Upper lobe of left lung (tissue), 6 donors: ENCODE measurements at regions not wholly inside any gene's neighbourhood (a gene's known extent, or its start where the extent isn't known, plus 50 kb on each side); places are given as distances from the start of the nearest gene placed in this dataset.

ENCODE experiments used
- ATAC-seq, 2 donors: fragments of 200-7000 bp; cut with Tn5 transposase; one replicate each; pipeline ENCODE4 v1.9.1; 2022; ENCODE audit warnings: mild to moderate bottlenecking in 2 of 2, moderate library complexity in 2 of 2; ENCODE audit not compliant: low FRiP score in 2 of 2
- DNase-seq, 2 donors: peaks; one replicate each; pipeline ENCODE4 v3.0.0-alpha.2; 2019 to 2020
- H3K27ac ChIP-seq, 4 donors: fragments of 200-600 bp; sonication (generic); one replicate each; pipeline ENCODE4 v1.5.1; 2016 to 2019
- H3K27me3 ChIP-seq, 4 donors: fragments of 200-600 bp; sonication (generic); one replicate each; pipeline ENCODE4 v1.5.1; 2017 to 2019
- H3K36me3 ChIP-seq, 4 donors: fragments of 200-600 bp; sonication (generic); one replicate each; pipeline ENCODE4 v1.5.1; 2016 to 2019
- H3K4me1 ChIP-seq, 4 donors: fragments of 200-600 bp; sonication (generic); one replicate each; pipeline ENCODE4 v1.5.1; 2018 to 2019
- H3K4me3 ChIP-seq, 4 donors: fragments of 200-600 bp; sonication (generic); one replicate each; pipeline ENCODE4 v1.5.1; 2017 to 2019; ENCODE audit warnings: mild to moderate bottlenecking in 2 of 4, moderate library complexity in 1 of 4
- H3K9me3 ChIP-seq, 4 donors: fragments of 200-600 bp; sonication (generic); one replicate each; pipeline ENCODE4 v1.5.1; 2018 to 2019
- EP300 ChIP-seq, 4 donors: sonication (generic); formaldehyde crosslinking; IDR thresholded peaks; one replicate each; pipeline ENCODE4 v1.5.1; 2017; ENCODE audit warnings: antibody characterized with exemption in 4 of 4, control low read depth in 2 of 4
- POLR2A ChIP-seq, 4 donors: fragments of 450-650 bp; IDR thresholded peaks; one replicate each; pipeline ENCODE4 v1.5.1; 2016 to 2017; ENCODE audit warnings: antibody characterized with exemption in 4 of 4, mild to moderate bottlenecking in 2 of 4
- POLR2AphosphoS5 ChIP-seq, 2 donors: sonication (generic); formaldehyde crosslinking; IDR thresholded peaks; one replicate each; pipeline ENCODE4 v1.5.1; 2017; ENCODE audit warnings: antibody characterized with exemption in 2 of 2
- WGBS, 2 donors: methylation state at CpG; one replicate each; pipeline ENCODE4 v1.1.5; 2017 to 2018; 5-methylcytosine and 5-hydroxymethylcytosine counted together
- TF ChIP-seq, protein P1 (sequence below), 6 experiments: fragments of 450-650 bp in 4 of 6; fragments of 200-600 bp in 2 of 6; sonication (generic) in 2 of 6; IDR thresholded peaks; one replicate each; pipeline ENCODE4 v1.5.1; 2016 to 2019; ENCODE audit warnings: antibody characterized with exemption in 6 of 6
- donor health status: DM: no; HTN: no; CAD: no; lungs with moderate emphysema.
- donor health status: DM: no; HTN: yes; CAD: no; lungs with severe emphysema.

DNA sequence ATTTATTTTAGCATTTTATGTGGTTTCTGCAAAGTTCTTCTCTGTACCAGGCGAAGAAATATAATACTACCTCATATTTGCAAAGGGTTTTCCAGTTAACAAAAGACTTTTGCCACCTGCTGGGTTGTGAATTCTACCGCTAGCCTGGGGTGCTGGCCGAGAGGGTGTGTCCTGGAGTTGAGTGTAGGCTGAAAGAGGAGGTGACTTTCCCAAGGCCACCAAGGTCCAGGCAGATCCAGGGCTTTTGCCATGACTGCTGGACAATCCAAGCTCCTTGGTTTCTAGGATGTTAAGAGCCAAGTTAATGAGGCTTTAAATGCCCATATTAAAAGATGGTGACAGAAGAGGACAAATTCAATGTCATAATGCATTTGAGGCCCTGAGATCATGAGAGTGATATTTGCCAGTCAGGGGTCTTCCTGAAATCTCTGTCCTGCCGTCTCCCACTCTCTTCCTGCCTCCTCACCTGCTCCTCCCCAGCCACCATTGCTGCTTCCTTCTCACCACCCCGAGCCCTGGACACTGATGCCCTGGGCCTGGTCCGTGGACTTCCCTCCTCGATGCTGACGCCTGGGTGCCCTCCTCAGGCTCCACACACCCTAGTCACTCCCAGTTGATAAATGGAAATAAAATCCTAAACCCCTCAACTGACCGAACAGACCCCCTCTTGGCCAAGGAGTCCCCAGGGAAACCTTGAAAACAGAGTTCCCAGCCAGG, 825.6 kb downstream of the TBC1D22A start:
- H3K4me1 ChIP-seq = no peaks in the 10 kb centered on the region
- no peak overlapping the region for H3K4me3 ChIP-seq
- TF ChIP-seq POLR2A (IDR thresholded peaks at IDR 0.05) (no peak), EP300 (IDR thresholded peaks at IDR 0.05) (no peak), POLR2AphosphoS5 (IDR thresholded peaks at IDR 0.05) (no peak)
- TF ChIP-seq, protein P1, sequence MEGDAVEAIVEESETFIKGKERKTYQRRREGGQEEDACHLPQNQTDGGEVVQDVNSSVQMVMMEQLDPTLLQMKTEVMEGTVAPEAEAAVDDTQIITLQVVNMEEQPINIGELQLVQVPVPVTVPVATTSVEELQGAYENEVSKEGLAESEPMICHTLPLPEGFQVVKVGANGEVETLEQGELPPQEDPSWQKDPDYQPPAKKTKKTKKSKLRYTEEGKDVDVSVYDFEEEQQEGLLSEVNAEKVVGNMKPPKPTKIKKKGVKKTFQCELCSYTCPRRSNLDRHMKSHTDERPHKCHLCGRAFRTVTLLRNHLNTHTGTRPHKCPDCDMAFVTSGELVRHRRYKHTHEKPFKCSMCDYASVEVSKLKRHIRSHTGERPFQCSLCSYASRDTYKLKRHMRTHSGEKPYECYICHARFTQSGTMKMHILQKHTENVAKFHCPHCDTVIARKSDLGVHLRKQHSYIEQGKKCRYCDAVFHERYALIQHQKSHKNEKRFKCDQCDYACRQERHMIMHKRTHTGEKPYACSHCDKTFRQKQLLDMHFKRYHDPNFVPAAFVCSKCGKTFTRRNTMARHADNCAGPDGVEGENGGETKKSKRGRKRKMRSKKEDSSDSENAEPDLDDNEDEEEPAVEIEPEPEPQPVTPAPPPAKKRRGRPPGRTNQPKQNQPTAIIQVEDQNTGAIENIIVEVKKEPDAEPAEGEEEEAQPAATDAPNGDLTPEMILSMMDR (IDR thresholded peaks at IDR 0.05) = no peak
- no peaks in the 10 kb centered on the region for H3K27me3 ChIP-seq
- 80 to 87% methylated on average over 9 of the region's 9 CpGs for WGBS, 2 donors
- no peak for ATAC-seq
- no peak for DNase-seq
- no peaks in the 10 kb centered on the region for H3K36me3 ChIP-seq
- peaks cover 0 to 10% (median 6%) of the 10 kb centered on the region in 4 donors for H3K9me3 ChIP-seq
- H3K27ac ChIP-seq = no peak overlapping the region

DNA sequence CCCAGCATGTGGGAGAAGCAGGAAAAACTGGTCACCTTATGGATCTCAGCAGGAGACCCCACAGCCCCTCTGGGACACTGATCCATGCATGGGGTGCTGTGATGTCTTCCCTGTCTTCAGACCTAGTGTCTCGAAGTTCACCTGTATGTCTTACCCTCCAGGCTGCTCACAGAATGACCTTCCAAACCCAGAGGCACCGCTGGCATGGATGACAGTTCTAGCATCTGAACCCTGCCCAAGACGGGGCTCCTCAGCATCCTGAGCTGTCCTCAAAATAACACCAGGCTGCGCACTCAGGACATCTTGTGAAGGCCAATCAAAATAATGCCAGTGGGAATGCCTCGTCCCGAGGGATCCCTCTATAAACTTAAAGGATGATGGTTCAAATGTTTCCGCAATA, 824.9 kb downstream of the TBC1D22A start:
- H3K9me3 ChIP-seq = peaks cover 0 to 12% (median 6%) of the 10 kb centered on the region in 4 donors
- DNase-seq = no peak

DNA sequence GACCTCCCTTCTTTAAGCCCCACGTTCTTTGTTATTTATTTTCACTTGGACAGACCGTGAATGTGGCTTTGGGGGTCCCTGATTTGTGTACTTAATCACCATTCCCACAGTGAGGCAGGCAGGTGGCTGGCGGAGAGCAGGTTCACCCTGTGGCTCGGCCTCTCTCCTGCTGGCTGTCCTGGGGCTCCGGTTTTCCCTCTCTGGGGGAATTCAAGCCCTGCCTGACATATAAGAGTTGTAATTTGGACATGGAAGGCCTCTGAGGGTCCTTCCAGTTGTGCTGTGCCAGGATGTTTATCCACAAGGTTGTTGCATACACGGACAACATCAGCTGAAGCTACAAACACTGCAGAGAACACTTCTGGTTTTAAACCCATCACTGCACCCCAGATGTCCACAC, 824.5 kb downstream of the TBC1D22A start:
- Histone ChIP-seq H3K4me1 (no peaks in the 10 kb centered on the region), H3K4me3 (no peak overlapping the region), H3K9me3 (peaks cover 0 to 12% (median 6%) of the 10 kb centered on the region in 4 donors), H3K27me3 (no peaks in the 10 kb centered on the region), H3K27ac (no peak overlapping the region), H3K36me3 (no peaks in the 10 kb centered on the region)
- 72 to 79% methylated on average over 6 of the region's 6 CpGs for WGBS, 2 donors
- no peak for TF ChIP-seq POLR2A (IDR thresholded peaks at IDR 0.05)
- no peak for TF ChIP-seq EP300 (IDR thresholded peaks at IDR 0.05)
- TF ChIP-seq, protein P1 (IDR thresholded peaks at IDR 0.05) = no peak
- no peak for TF ChIP-seq POLR2AphosphoS5 (IDR thresholded peaks at IDR 0.05)
- DNase-seq (no peak), ATAC-seq (no peak)

More for the DNA sequence above, 824.9 kb downstream of the TBC1D22A start:
- 89 to 90% methylated on average over 1 to 7 of the region's 7 CpGs for WGBS, 2 donors
- H3K4me3 ChIP-seq = no peak overlapping the region
- H3K36me3 ChIP-seq = no peaks in the 10 kb centered on the region
- ATAC-seq = no peak
- no peaks in the 10 kb centered on the region for H3K4me1 ChIP-seq
- TF ChIP-seq EP300 (IDR thresholded peaks at IDR 0.05) = no peak
- no peak overlapping the region for H3K27ac ChIP-seq
- H3K27me3 ChIP-seq = no peaks in the 10 kb centered on the region

DNA sequence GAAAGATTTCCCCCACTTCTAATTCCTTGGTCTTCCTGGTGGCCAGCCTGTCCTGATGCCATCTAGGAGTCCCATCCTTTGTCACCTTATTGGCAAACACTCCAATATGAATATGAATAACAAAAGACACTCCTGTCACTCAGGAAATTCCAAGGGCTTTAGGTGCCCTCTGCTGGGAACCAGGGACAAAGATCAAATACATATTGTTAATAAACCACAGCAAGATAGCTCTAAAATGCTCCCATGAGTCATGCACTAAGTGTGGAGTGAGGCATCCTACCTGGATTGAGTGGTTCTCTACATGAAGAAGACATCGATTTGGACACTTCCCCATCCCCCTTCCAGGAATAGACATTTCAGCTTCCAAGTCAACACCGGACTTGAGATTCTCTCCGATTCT, 823.6 kb downstream of the TBC1D22A start:
- no peaks in the 10 kb centered on the region for H3K27me3 ChIP-seq
- H3K4me1 ChIP-seq = no peaks in the 10 kb centered on the region
- peaks cover 0 to 12% (median 6%) of the 10 kb centered on the region in 4 donors for H3K9me3 ChIP-seq
- ATAC-seq (no peak), DNase-seq (no peak)
- H3K27ac ChIP-seq = no peak overlapping the region
- no peaks in the 10 kb centered on the region for H3K36me3 ChIP-seq
- H3K4me3 ChIP-seq = no peak overlapping the region
- 80 to 82% methylated on average over 3 of the region's 3 CpGs for WGBS, 2 donors
- TF ChIP-seq POLR2A (IDR thresholded peaks at IDR 0.05) (no peak), POLR2AphosphoS5 (IDR thresholded peaks at IDR 0.05) (no peak), EP300 (IDR thresholded peaks at IDR 0.05) (no peak)
- TF ChIP-seq, protein P1 (IDR thresholded peaks at IDR 0.05) = no peak

DNA sequence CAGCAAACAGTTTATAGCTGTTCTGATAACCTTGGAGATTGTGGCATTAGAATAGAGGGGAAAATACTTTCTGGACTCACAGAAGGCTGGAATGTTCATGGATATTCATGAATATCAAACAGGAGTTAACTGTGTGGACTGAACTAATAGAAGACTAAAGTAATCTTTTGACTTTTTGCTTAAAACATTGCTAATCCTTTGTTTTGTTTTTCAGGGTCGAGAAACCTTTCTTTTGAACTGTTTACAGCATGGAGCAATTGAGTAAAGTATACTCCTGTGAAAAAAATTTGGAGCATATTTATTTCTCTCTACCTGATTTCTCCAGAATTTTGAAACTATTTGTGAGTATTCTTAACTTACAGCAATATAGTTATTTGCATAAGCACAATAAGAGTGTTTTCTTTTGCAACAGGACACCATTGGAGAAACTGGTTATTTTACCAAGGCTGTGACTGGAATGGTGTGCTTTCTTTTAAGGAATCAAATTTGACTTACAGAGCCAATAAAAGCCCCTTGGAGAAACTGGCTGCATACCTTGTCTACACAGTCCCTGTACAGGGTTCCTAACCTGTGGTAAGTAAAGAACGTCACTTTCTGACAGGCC, 821.6 kb downstream of the TBC1D22A start:
- Histone ChIP-seq H3K36me3 (no peaks in the 10 kb centered on the region), H3K27me3 (no peaks in the 10 kb centered on the region), H3K9me3 (peaks cover 0 to 12% (median 6%) of the 10 kb centered on the region in 4 donors), H3K27ac (no peak overlapping the region), H3K4me1 (no peaks in the 10 kb centered on the region), H3K4me3 (no peak overlapping the region)
- ATAC-seq (no peak), DNase-seq (no peak)
- 70 to 82% methylated on average over 2 of the region's 2 CpGs for WGBS, 2 donors
- no peak for TF ChIP-seq POLR2AphosphoS5 (IDR thresholded peaks at IDR 0.05)
- TF ChIP-seq EP300 (IDR thresholded peaks at IDR 0.05) = no peak
- TF ChIP-seq, protein P1 (IDR thresholded peaks at IDR 0.05) = no peak
- no peak for TF ChIP-seq POLR2A (IDR thresholded peaks at IDR 0.05)
